ENCODE measurements at regions not wholly inside any gene's neighbourhood (a gene's known extent, or its start where the extent isn't known, plus 50 kb on each side); places are given as distances from the start of the nearest gene placed in this dataset.

- Mint-ChIP-seq H3K27ac (no peak overlapping the region), H3K9me3 (no peaks in the 10 kb centered on the region), H3K4me3 (no peak overlapping the region), H3K27me3 (peaks cover 98% of the 10 kb centered on the region), H3K4me1 (peaks cover 45% of the 10 kb centered on the region)
- no peak for ATAC-seq
- DNase-seq = no peak
Measured at GRCh38 chr15:89402518-89402805, 67.8 kb upstream of the POLG start.

- ATAC-seq (no peak), DNase-seq (no peak)
- Mint-ChIP-seq H3K4me3 (peak overlapping the region; percentile 27 to 64), H3K9me3 (no peaks in the 10 kb centered on the region), H3K27ac (no peak overlapping the region), H3K27me3 (peaks cover 98% of the 10 kb centered on the region), H3K4me1 (peaks cover 39% of the 10 kb centered on the region)
Measured at GRCh38 chr15:89401631-89402517, 67.2 kb upstream of the POLG start.

DNA sequence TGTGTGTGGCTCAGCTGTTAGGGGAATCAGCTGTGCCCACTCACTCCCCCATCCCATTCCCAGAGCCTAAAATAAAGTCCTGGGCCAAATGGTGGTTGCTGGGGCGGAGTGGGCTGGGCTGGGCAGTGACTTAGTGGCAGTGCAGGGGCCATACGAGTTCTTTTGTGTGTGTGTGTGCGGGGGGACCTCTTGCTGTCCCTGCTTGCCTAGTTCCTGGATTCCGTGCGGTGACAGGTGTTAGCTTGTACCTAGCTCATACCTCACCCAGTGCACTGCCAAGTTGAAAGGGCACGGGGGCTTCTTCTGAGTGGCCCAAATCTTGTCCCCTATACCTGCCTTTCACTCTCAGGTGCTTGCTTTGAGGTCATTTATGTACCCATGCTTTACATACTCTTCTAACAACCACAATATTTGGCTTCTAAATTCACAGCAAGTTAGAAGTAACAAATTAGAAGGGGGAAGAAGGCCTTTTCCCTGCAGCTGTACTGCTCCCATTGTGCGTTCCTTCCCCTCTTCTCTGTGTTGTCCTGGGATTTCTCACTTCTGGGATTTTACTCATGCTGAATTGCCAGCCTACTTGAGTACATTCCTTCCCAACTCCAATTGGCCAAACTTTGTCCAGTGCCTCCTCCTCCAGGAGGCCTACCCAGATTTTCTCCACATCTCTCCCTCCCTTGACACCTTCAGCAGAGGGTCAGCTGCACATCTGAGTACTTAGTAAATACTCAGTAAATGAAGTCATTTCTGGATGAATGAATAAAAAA, 66.3 kb upstream of the POLG start:
- Mint-ChIP-seq H3K27me3 (peaks cover 98% of the 10 kb centered on the region), H3K27ac (no peak overlapping the region), H3K4me1 (peaks cover 30% of the 10 kb centered on the region), H3K9me3 (no peaks in the 10 kb centered on the region), H3K4me3 (peak overlapping the region; percentile 64 to 81)
- ATAC-seq = no peak
- DNase-seq = no peak

GRCh38 chr15:89400116-89400781, 65.6 kb upstream of the POLG start:
- peak overlapping the region; percentile 81 to 84 for H3K4me3 Mint-ChIP-seq
- DNase-seq = no peak
- H3K4me1 Mint-ChIP-seq = peaks cover 28% of the 10 kb centered on the region
- no peaks in the 10 kb centered on the region for H3K9me3 Mint-ChIP-seq
- H3K27ac Mint-ChIP-seq = peak overlapping the region in 1 of 2 donors; percentile 26
- peak; percentile 45 for ATAC-seq
- peaks cover 95% of the 10 kb centered on the region for H3K27me3 Mint-ChIP-seq

DNA sequence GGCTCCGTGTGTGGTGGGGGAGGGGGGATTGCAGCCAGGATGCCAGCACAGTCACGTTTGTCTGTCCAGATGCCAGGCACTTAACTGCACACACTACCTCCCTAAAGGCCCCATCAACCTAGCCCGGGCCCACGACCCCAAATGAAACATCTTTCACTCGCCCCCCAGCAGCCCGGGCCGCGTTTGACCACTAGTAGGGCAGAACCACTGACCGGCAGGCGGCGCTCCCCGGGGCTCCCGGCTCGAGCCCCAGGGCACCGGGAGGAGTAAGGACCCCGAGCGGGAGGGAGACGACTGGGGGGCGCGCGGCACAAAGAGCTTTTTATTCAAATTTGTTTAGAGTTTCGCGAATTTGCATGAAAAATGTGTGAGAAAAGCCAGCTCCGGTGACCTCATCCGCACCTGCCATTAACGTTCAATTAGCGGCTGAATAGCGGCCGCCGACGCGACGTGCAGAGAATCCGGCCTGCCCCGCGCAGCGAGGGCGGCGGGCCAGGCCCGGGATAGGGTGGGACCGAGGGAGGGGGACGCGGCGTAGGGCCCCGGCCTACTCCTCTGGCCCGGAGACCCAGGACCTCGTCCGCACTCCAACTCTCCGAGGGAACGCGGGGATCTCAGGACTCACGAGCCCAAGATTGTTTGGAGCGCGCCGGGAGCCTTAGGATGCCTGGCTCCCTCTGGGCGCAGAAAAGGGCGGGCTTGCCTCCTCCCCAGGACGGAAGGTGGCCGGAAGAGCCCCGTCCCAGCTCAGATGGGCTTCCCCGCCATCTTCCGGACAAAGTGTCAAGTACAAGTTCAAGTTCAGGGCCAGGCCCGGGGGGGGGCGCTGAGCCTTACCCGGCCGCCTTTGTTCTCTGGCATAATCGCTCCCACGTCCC, 64.9 kb upstream of the POLG start:
- Mint-ChIP-seq H3K27ac (peak overlapping the region; percentile 65 to 94), H3K27me3 (peaks cover 93% of the 10 kb centered on the region), H3K4me3 (peak overlapping the region; percentile 76 to 84)

DNA sequence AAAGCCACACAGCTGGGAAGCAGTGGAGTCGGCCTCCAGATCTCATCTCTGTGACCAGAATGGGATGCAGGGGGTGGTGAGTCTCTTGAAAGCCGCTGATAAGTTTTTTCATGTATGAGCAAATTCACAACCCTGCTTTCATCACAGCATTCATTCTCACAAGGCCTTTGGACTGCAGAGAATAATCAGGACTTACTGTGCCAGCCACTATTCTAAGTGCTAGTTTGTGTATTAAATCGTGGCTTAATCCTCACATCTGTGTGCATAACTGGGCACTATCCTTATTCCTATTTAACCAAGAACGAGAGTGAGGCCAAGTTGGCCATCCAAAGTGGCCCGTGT, 64.2 kb upstream of the POLG start:
- peak overlapping the region; percentile 76 to 84 for H3K4me3 Mint-ChIP-seq
- H3K4me1 Mint-ChIP-seq = peaks cover 28% of the 10 kb centered on the region
- H3K9me3 Mint-ChIP-seq = no peaks in the 10 kb centered on the region
- no peak overlapping the region for H3K27ac Mint-ChIP-seq
- no peak for ATAC-seq
- H3K27me3 Mint-ChIP-seq = peaks cover 91% of the 10 kb centered on the region
- DNase-seq = no peak

More for the DNA sequence above, 64.9 kb upstream of the POLG start:
- ATAC-seq (peak; percentile 75), DNase-seq (peak; percentile 51 to 61)
- no peaks in the 10 kb centered on the region for H3K9me3 Mint-ChIP-seq
- peaks cover 28% of the 10 kb centered on the region for H3K4me1 Mint-ChIP-seq

DNA sequence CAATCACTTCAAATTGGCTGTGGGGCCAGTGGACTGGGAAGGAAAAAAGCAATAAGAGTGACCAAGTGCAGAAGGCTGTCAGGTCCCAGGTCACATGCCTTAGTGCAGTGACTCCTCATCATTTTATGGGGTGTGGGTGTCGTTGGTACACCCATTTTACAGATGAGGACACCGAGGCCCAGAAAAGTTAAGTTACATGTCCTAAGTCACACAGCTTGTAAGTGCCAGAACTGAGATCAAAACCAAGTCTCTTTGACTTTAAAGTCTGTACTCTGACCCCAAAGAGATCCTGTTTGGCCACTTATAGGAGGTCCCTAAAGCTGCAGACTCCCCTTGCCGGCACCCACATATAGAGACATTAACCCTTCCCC, 63.0 kb upstream of the POLG start:
- no peak for ATAC-seq

DNA sequence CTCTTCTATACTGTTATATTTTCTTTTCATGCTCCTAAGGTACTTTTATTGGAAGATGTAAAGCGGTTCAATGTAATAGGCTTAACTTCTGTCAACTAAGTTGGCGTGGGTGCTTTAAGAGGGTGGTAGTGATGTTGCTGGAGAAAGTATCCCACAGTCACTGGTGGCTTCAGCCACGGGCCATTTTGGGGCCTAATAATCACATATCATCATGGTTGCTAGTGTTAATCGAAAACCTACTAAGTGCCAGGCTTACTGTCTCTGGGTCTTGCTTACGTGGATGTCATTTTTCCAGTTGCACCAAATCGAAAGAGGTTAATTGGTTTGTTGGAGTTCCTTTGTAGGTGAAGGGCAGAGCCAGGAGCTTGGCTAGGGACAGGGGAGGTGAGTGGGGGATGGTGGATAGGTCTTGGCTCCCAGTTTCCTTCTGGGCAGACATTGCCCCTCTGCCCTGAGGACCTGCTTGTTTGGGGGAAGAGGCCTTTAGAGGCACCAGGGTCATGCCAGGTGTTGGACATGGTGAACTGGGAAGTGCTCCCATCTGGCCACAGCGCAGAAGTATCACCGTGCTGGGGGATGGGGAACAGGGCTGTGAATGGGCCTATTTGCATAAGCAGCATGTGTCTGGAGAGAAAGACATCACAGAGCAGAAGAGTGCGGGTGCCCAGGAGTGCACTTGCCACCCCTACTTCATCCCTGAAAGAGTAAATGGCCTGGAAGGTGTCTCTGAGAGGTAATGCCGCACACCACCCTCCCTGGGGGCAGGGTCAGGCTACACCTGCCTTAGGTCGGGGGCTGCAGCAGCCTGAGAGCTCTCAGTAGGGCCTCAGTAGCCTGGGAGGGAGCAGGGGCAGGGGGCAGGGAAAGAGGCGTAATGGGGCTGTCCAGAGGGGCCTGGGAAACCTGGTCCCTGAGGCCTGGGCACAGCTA, 62.4 kb upstream of the POLG start:
- peaks cover 18% of the 10 kb centered on the region for H3K4me1 Mint-ChIP-seq
- no peak for ATAC-seq
- H3K27ac Mint-ChIP-seq = no peak overlapping the region
- peaks cover 72% of the 10 kb centered on the region for H3K27me3 Mint-ChIP-seq
- no peaks in the 10 kb centered on the region for H3K9me3 Mint-ChIP-seq
- H3K4me3 Mint-ChIP-seq = no peak overlapping the region
- no peak for DNase-seq

More for the DNA sequence above, 63.0 kb upstream of the POLG start:
- no peak overlapping the region for H3K4me3 Mint-ChIP-seq
- DNase-seq = no peak
- peaks cover 78% of the 10 kb centered on the region for H3K27me3 Mint-ChIP-seq
- peaks cover 24% of the 10 kb centered on the region for H3K4me1 Mint-ChIP-seq
- H3K27ac Mint-ChIP-seq = no peak overlapping the region
- no peaks in the 10 kb centered on the region for H3K9me3 Mint-ChIP-seq

DNA sequence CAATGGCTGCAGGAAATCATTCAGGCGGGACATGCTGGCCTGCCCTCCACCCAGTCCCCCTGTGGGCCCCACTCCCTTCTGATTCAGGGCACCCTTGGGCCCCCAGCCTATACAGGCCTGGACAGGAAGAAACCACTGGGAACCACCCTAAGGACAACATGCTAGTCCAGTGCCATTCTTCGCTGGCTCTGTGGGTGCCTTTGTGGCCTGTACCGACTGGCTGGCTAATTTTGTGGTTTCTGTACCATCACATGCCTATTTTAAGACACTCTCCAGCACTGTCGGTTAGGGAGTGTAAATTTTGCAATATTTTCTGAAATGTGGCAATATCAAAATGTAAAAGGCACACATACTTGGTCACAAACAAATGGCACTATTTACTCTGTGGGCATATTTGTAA, 61.4 kb upstream of the POLG start:
- ATAC-seq (no peak), DNase-seq (no peak)
- H3K4me1 Mint-ChIP-seq = peaks cover 8% of the 10 kb centered on the region
- H3K9me3 Mint-ChIP-seq = no peaks in the 10 kb centered on the region
- H3K27me3 Mint-ChIP-seq = peaks cover 63% of the 10 kb centered on the region
- no peak overlapping the region for H3K27ac Mint-ChIP-seq
- H3K4me3 Mint-ChIP-seq = no peak overlapping the region

DNA sequence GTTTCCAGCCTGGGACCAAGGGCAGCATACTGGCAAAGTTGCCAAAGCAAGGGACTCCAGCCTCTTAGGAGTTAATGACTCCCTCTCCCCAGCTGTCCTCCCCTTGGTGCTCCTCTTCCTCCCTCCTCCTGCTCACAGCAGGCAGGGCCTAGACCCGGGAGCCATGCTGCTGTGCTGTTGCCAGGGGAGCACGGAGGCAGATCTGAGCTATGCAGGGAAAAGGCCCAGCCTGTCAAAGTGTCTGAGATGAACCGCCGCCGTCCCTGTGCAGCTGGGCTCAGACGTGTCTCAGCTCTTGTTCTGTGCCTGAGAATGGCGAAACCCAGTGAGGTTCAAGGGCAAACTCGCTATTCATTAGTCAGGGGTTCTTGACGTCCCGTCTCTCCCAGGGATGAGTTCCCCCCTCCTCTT, 60.8 kb upstream of the POLG start:
- H3K4me1 Mint-ChIP-seq = peaks cover 3% of the 10 kb centered on the region
- no peak overlapping the region for H3K27ac Mint-ChIP-seq
- H3K27me3 Mint-ChIP-seq = peaks cover 63% of the 10 kb centered on the region
- ATAC-seq (no peak), DNase-seq (no peak)
- no peak overlapping the region for H3K4me3 Mint-ChIP-seq
- H3K9me3 Mint-ChIP-seq = no peaks in the 10 kb centered on the region

DNA sequence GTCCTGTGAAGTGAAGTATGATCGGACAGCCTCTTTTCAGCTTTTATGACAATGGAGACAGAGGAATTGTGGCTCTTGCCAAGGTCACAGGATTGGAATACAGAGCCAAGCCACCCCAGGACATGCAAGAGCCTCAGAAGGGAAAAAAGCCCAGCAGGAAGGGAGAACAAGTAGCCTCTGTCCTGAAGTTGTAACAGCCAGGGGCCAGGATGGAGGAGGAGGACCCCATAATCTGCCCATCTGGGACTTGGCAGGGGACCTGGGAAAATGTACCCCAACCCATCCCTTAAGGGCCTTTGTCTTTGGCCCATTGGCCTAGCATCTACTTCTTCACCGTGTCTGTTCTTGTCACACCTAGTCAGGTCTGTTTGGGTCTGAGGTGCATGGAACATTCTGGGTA, 60.4 kb upstream of the POLG start:
- no peak overlapping the region for H3K4me3 Mint-ChIP-seq
- no peak for DNase-seq
- no peaks in the 10 kb centered on the region for H3K9me3 Mint-ChIP-seq
- H3K27me3 Mint-ChIP-seq = peaks cover 61% of the 10 kb centered on the region
- H3K4me1 Mint-ChIP-seq = no peaks in the 10 kb centered on the region
- no peak for ATAC-seq
- H3K27ac Mint-ChIP-seq = no peak overlapping the region

GRCh38 chr15:89393056-89393455, 58.4 kb upstream of the POLG start:
- Mint-ChIP-seq H3K27me3 (peaks cover 44% of the 10 kb centered on the region), H3K4me3 (no peak overlapping the region), H3K27ac (no peak overlapping the region), H3K9me3 (no peaks in the 10 kb centered on the region), H3K4me1 (no peaks in the 10 kb centered on the region)
- DNase-seq = no peak
- no peak for ATAC-seq

DNA sequence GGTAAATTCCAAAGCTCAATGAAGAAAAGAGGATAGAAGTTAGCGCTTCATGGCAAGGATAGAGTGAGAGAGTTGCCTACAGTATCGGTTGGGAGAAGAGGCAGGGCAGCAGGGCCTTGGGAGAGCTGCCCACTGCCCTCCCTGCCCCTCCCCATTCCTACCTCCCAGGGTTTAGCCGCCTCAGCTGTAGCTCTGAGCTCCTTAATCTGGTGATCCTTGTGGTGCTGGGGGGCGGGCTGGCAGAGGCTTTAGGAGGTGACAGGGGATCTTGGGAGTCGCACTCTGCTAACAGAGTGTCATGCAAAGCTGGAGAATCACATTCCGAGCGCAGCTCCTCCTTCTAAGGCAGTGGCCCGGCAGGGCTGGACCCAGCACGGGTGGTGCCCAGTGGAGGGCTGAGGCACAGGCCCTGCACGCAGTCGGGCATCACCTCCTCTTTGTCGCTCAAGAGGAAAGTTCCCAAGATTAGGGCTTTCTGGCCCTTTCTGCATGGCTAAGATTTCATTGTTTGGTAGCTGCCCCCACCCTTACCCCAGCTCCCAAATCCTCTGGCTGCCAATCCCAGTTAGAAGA, 57.1 kb upstream of the POLG start:
- Mint-ChIP-seq H3K27me3 (peaks cover 31% of the 10 kb centered on the region), H3K9me3 (no peaks in the 10 kb centered on the region), H3K27ac (no peak overlapping the region), H3K4me1 (no peaks in the 10 kb centered on the region), H3K4me3 (no peak overlapping the region)
- ATAC-seq (no peak), DNase-seq (no peak)
